Hippocampal formation (tissue), 2 donors: ENCODE measurements at regions not wholly inside any gene's neighbourhood (a gene's known extent, or its start where the extent isn't known, plus 50 kb on each side); places are given as distances from the start of the nearest gene placed in this dataset.

Experiments
- DNase-seq, 2 donors: peaks; one replicate each; lab custom pipeline; 2025; lab: John Stamatoyannopoulos, UW

GRCh38 chr10:61188101-61188500 lies 244.1 kb upstream of the RHOBTB1 start:
- no peak for DNase-seq

GRCh38 chr10:61187601-61188000 lies 243.6 kb upstream of the RHOBTB1 start:
- DNase-seq = peak in 1 of 2 donors; percentile 7

- no peak for DNase-seq
Measured at GRCh38 chr10:61186408-61186807, 242.4 kb upstream of the RHOBTB1 start.

DNA sequence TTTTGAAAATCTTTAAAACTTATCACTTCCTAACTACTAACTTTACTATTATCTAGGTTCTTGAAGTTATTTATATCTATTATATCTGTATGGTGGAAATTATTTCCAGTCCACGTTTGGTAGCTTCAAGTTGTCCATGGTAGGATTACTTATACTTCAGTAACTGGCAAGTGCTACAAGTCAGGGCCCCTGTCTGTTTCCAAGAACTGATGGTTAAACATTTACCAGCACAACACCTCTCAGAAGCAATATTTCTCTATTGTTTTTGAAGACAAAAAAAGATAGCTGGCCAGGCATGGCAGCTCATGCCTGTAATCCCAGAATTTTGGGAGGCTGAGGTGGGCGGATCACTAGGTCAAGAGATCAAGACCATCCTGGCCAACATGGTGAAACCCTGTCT lies 240.4 kb upstream of the RHOBTB1 start:
- DNase-seq = no peak

GRCh38 chr10:61183967-61184366 lies 240.0 kb upstream of the RHOBTB1 start:
- DNase-seq = no peak

GRCh38 chr10:61181832-61182231 lies 237.8 kb upstream of the RHOBTB1 start:
- DNase-seq = no peak

- DNase-seq = no peak
Measured at GRCh38 chr10:61179771-61180170, 235.8 kb upstream of the RHOBTB1 start.

GRCh38 chr10:61176424-61176823 lies 232.4 kb upstream of the RHOBTB1 start:
- no peak for DNase-seq

DNA sequence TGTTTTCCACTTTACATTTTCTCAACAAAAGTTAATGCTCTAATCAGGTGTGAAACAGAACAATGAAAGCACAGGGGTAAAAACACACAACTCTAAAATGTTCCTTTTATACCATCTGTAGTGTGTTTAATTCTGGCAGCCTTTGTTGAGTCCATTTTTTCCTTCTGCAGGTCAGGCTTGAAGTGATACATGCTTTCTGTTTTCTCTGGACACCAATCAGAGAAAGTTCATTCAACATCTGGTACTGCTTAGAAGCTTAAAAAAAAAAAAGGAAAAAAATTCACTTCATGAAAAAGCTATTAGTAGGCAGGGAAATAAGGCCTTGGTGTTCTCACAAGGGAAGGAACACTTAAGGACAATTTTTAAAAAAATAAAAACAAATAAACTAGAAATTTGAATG lies 231.3 kb upstream of the RHOBTB1 start:
- DNase-seq = no peak

- DNase-seq = no peak
Measured at GRCh38 chr10:61173450-61173849, 229.5 kb upstream of the RHOBTB1 start.

DNA sequence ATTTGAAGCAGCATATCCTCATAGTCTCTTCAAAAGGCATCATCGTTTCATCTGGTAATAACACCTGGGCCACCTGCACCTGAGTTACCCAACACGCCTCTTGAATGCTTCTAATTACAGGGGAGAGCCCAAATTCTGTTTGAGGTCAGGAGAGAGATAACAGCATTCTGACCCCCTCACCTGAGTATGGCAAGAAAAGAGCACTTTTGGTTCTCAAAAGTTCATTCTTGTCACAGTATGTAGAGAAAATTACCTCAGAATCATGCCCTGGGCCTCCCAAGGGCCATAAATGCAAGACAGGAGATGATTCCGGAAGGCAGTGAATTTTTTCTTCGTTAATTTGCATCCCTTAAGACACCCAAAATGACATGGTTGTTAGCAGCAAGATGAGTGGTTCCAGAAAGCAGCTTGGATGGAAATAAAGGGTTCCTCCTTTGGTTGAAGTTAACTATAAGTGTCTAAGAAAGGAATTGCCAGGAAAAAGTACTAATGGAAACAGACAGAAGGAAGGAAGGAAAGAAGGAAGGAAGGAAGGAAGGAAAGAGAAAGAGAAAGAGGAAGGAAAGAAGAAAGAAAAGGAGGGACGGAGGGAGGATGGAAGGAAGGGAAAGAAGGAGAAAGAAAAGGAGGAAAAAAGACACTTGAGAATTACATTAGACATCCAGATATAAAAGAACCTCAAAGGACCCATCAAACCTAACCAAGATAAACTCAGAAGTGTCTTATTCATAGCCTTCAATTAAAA lies 228.4 kb upstream of the RHOBTB1 start:
- no peak for DNase-seq

DNA sequence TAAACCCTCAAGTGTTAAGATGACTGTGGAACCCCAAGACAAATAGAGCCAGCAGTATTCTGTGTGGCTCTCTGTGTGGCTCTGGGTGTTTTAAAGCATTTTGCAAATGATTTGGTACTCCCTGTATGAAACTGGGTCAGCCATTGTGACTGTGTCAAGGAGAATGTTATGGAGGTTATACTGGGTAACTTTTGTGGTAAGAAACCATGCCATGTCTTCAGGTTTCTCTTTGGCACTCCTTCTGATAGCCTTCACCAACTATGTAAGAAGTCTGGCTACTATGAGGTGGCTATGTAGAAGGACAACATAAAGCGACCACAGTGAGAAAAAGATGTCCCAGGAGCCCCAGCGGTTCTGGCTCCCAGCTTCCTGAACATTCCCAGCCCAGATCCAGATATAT lies 226.6 kb upstream of the RHOBTB1 start:
- DNase-seq = no peak

DNA sequence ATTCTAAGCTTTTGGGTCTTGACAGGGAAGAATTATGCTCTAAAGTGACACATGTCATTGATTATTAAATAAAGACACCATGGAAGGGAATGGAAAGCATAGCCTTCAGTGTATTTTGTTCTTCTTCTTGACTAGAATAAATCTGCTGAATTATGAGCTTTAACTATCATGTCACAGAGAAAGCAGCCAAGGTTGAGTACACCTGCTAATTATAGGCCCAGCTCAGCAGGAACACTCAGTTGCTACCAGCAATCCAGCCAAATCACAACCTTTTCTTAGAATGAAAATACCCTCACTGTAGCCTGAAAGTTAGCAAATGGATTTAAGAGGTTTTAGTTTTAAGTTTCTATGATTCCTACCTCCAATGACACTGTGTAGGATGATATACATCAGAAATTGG lies 225.3 kb upstream of the RHOBTB1 start:
- DNase-seq = no peak

- DNase-seq = no peak
Measured at GRCh38 chr10:61166489-61166888, 222.5 kb upstream of the RHOBTB1 start.

DNA sequence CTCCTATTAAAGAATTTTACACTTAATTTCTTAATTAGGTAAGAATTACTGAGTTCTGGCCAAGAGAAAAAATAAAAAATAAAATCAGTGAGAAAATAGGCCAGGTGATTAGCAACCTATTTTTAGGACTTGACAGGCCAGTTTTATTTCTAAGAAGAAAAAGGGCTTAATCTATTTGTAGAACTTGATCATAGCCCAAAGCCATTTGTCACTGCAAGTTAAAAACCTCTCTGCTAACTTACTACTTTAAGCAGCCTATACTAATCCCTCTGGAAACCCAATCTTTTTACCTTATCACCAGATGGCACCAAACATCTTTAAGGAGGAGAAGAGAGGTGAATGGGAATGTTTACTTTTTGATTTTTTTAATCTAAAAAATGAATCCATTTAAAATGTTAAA lies 222.1 kb upstream of the RHOBTB1 start:
- DNase-seq = no peak

DNA sequence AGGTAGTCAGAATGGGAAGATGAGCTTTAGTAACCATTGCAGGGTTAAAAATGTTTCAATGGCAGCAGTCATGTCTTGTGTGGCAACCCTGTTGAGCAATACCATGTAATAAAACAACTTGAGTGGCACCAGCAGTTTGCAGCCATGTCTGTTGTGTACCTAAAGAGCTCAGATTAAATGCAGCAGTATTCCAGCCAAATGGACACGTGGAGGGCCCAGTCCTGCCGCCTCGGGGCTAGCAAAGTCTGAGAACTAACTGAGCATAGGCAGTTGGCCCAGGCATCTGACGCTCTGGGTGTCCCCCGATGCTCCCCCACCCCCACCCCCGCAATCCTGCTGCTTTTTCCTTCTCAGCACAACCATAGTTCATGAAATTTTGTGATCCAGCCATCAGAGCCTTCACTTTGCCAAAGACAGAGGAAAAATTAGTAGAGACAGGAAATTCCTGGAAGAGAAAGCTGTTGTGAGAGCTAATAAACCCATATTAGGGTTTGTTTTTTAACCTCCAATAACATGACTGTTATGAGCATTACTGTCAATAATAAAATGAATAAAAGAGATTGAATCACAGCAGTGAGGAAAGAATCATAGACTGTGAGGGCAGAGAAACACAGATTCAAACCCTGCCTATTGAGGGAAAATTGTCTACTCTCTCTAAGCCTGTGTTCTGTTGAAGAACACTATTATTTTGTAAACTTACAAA lies 220.6 kb upstream of the RHOBTB1 start:
- DNase-seq = no peak

DNA sequence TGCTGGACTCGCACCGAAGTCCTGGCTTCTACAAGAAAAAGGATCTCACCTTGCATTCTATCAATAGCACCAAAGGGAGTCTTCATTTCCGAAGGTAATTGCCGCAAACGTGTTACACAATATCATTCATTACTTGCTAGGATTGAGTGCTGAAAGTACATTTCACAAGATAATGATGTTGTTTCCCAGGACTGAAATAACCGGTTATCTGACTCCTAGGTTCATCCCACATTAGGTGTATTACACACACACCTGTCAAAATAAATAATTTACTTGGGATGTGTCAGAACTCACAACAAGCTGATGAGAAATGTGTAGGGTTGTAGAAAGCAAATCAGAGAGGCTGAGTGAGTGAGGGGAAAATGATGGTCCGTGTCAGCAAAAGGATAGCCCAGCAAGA lies 219.4 kb upstream of the RHOBTB1 start:
- no peak for DNase-seq

DNA sequence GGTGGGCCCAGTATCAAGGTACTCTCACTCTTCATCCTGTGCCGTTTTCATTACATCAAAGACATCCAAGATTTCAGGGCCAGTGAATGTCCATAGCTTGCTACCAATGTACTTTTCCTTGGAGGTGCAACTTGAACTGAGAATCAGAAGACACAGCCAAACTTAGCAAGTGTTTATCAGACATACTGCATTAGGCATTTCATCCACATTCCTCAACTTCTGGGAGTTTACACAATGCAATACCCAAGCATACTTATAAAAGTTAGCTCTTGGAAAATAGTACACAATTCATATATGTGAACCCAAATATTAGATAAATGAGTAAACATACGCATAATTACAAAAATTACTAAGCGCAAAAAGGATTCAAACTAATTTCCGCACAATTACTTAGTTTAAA lies 216.3 kb upstream of the RHOBTB1 start:
- no peak for DNase-seq

GRCh38 chr10:61159253-61159652 lies 215.3 kb upstream of the RHOBTB1 start:
- no peak for DNase-seq

- no peak for DNase-seq
Measured at GRCh38 chr10:61157182-61157581, 213.2 kb upstream of the RHOBTB1 start.

- DNase-seq = no peak
Measured at GRCh38 chr10:61153771-61154170, 209.8 kb upstream of the RHOBTB1 start.

GRCh38 chr10:61151059-61151458 lies 207.1 kb upstream of the RHOBTB1 start:
- DNase-seq = no peak

DNA sequence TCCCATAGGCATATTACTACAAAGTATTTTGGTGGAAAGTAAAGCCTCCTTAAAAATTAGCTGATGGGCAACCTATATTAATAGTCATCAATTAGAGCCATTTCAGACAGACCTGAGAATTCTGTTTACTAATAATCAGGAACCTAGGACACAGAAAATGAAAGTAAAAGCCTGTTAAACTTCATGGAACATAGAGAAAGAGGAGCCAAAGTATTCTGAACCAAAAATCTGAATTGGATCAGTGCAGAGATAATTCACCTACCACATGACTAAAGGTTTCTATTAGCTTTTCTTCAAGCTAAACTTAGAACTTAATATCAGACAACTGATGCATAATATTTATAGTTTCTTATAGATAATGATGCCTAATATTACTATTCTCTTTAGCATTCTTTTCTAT lies 204.5 kb upstream of the RHOBTB1 start:
- no peak for DNase-seq

DNA sequence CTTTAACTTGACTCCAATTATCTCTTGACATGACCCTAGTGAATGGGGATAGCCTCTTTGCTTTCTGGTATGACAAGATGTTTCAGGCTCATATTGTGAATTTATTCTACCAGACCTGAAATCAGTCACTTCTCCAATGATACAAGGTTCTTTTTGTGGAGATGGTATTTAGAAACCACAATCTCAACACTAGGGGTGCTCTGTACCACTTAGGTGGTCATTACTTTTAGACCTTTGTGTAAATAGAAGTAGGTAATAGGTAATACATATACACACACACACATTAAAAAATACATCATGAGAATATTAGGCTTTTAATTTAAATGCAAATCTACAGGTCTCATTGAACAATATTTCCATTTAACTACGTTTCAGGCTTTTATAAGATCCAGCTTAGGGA lies 199.0 kb upstream of the RHOBTB1 start:
- no peak for DNase-seq
